ENCODE measurements at regions not wholly inside any gene's neighbourhood (a gene's known extent, or its start where the extent isn't known, plus 50 kb on each side); places are given as distances from the start of the nearest gene placed in this dataset.
"Not testable (repeated sequence)": the region's sequence is repeated elsewhere in the genome, so short reads cannot be mapped to it uniquely, and the experiment has no call there.

- intact Hi-C loops (cut with DNase I; ENCODE audit: low total_unique reads) = no loop called here
- Histone ChIP-seq H3K27me3 (replicated peaks in 1 of 7) (no peaks in the 10 kb centered on the region), H3K4me1 (no peaks in the 10 kb centered on the region), H3K4me3 (no peak overlapping the region), H3K9me3 (no peaks in the 10 kb centered on the region), H3K27ac (no peak overlapping the region), H3K36me3 (no peaks in the 10 kb centered on the region)
- WGBS, 5 donors = 45 to 95% (median 79%) methylated on average over 2 of the region's 2 CpGs
- DNase-seq = no peak
- TF ChIP-seq CTCF (IDR thresholded peaks at IDR 0.05 in 8 of 11, conservative IDR thresholded peaks at IDR 0.05 in 3 of 11) (no peak), POLR2AphosphoS5 (IDR thresholded peaks at IDR 0.05) (no peak), POLR2A (IDR thresholded peaks at IDR 0.05) (no peak)
Measured at GRCh38 chr1:101497881-101498559, 261.2 kb downstream of the S1PR1 start.

GRCh38 chr1:101504106-101504505 is 267.3 kb downstream of the S1PR1 start:
- 24 to 42% (median 36%) methylated on average over 2 of the region's 2 CpGs for WGBS, 5 donors
- H3K9me3 ChIP-seq; H3K4me1 ChIP-seq; H3K27me3 ChIP-seq (replicated peaks in 1 of 7); H3K36me3 ChIP-seq; intact Hi-C loops (cut with DNase I; ENCODE audit: low total_unique reads); H3K4me3 ChIP-seq; DNase-seq; H3K27ac ChIP-seq: not testable (repeated sequence)

- DNase-seq; H3K4me3 ChIP-seq; H3K4me1 ChIP-seq; intact Hi-C loops (cut with DNase I; ENCODE audit: low total_unique reads); H3K27ac ChIP-seq; H3K9me3 ChIP-seq; H3K27me3 ChIP-seq (replicated peaks in 1 of 7); H3K36me3 ChIP-seq: not testable (repeated sequence)
- 82 to 86% (median 84%) methylated on average over 5 of the region's 5 CpGs for WGBS, 5 donors
Measured at GRCh38 chr1:101505240-101505639, 268.4 kb downstream of the S1PR1 start.

- H3K4me3 ChIP-seq = no peak overlapping the region
- H3K4me1 ChIP-seq = no peaks in the 10 kb centered on the region
- H3K27me3 ChIP-seq (replicated peaks in 1 of 7) = no peaks in the 10 kb centered on the region
- no peaks in the 10 kb centered on the region for H3K9me3 ChIP-seq
- TF ChIP-seq POLR2AphosphoS5 (IDR thresholded peaks at IDR 0.05) (no peak), CTCF (IDR thresholded peaks at IDR 0.05 in 8 of 11, conservative IDR thresholded peaks at IDR 0.05 in 3 of 11) (peak in 9 of 11 experiments; percentile 17 to 75 (median 61))
- 0 to 94% (median 38%) methylated on average over 1 of the region's 1 CpG for WGBS, 5 donors
- no peak for DNase-seq
- intact Hi-C loops (cut with DNase I; ENCODE audit: low total_unique reads) = no loop called here
- H3K36me3 ChIP-seq = no peaks in the 10 kb centered on the region
- no peak overlapping the region for H3K27ac ChIP-seq
Measured at GRCh38 chr1:101506541-101507164, 269.8 kb downstream of the S1PR1 start.

GRCh38 chr1:101507547-101507971 is 270.7 kb downstream of the S1PR1 start:
- Histone ChIP-seq H3K4me1 (no peaks in the 10 kb centered on the region), H3K4me3 (no peak overlapping the region), H3K27me3 (replicated peaks in 1 of 7) (no peaks in the 10 kb centered on the region), H3K27ac (no peak overlapping the region), H3K36me3 (no peaks in the 10 kb centered on the region), H3K9me3 (no peaks in the 10 kb centered on the region)
- TF ChIP-seq POLR2A (IDR thresholded peaks at IDR 0.05) (no peak), POLR2AphosphoS5 (IDR thresholded peaks at IDR 0.05) (no peak), CTCF (IDR thresholded peaks at IDR 0.05 in 8 of 11, conservative IDR thresholded peaks at IDR 0.05 in 3 of 11) (no peak)
- 77 to 98% (median 84%) methylated on average over 1 of the region's 1 CpG for WGBS, 5 donors
- no peak for DNase-seq
- intact Hi-C loops (cut with DNase I; ENCODE audit: low total_unique reads) = no loop called here
